ENCODE measurements at regions not wholly inside any gene's neighbourhood (a gene's known extent, or its start where the extent isn't known, plus 50 kb on each side); places are given as distances from the start of the nearest gene placed in this dataset.

- TF ChIP-seq CTCF (conservative IDR thresholded peaks at IDR 0.05; ENCODE audit: low read depth) = no peak
- ChIA-PET POLR2A (ENCODE audit: low non-redundant PET) (no interaction called here), CTCF (interaction anchor here (1.0 to 2.8 kb wide), 2 partner anchors 10 to 42 kb away, joined by 3 to 16 read pairs; no protein-coding TSS in a partner anchor)
- H3K27ac ChIP-seq = no peak overlapping the region
- no peak for DNase-seq (ENCODE audit: low spot score)
Measured at GRCh38 chr9:105883847-105884246, 189.5 kb downstream of the TMEM38B start.

- TF ChIP-seq CTCF (conservative IDR thresholded peaks at IDR 0.05; ENCODE audit: low read depth) = no peak
- ChIA-PET CTCF (interaction anchor here (0.6 to 2.8 kb wide), 3 partner anchors 9 to 43 kb away, joined by 3 to 16 read pairs (median 3); no protein-coding TSS in a partner anchor), POLR2A (ENCODE audit: low non-redundant PET) (no interaction called here)
- no peak for DNase-seq (ENCODE audit: low spot score)
- H3K27ac ChIP-seq = no peak overlapping the region
Measured at GRCh38 chr9:105884416-105884815, 190.1 kb downstream of the TMEM38B start.

DNA sequence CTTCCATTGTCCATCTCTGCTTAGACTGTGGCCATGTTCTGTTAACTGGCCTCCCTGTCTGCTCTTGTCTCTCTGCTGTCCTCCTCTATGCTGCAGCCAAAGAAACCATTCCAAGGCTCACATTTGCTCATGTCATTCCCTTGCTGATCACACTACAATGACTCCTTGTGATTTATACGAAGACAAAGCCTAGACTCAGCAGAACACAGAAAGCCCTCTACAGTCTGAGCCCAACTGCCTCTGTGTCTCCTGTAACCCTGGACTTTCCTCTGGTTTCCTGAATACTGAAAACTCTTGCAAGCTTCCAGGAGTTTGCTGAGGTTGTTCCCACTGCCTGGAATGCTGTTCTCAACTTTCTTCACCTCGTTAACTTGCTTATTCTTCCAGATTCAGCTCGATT lies 191.8 kb downstream of the TMEM38B start:
- no peak overlapping the region for H3K27ac ChIP-seq
- DNase-seq (ENCODE audit: low spot score) = no peak
- TF ChIP-seq CTCF (conservative IDR thresholded peaks at IDR 0.05; ENCODE audit: low read depth) = no peak
- POLR2A ChIA-PET (ENCODE audit: low non-redundant PET) = no interaction called here
- CTCF ChIA-PET = interaction anchor here (0.6 to 2.8 kb wide), 2 partner anchors 44 to 197 kb away, joined by 3 to 16 read pairs; no protein-coding TSS in a partner anchor

DNA sequence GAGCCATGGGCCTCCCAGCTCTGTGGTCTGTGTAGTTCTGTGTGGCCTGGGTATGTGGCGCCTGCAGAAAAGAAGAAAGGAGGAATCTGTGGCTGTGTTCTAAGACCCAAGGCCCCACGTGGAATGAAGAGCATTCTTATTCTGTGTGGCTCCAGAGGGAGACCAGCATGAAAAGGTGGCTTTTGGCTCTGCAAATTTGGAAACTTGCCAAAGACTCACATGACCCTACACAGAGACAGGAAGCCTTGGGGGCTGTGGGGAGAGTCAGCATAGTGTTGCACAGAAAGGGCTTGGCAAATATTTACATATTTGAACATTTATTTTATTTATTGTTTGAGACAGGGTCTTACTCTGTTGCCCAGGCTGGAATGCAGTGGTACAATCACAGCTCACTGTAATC lies 193.3 kb downstream of the TMEM38B start:
- H3K27ac ChIP-seq = no peak overlapping the region
- ChIA-PET POLR2A (ENCODE audit: low non-redundant PET) (no interaction called here), CTCF (no interaction called here)
- DNase-seq (ENCODE audit: low spot score) = no peak
- TF ChIP-seq CTCF (conservative IDR thresholded peaks at IDR 0.05; ENCODE audit: low read depth) = no peak

DNA sequence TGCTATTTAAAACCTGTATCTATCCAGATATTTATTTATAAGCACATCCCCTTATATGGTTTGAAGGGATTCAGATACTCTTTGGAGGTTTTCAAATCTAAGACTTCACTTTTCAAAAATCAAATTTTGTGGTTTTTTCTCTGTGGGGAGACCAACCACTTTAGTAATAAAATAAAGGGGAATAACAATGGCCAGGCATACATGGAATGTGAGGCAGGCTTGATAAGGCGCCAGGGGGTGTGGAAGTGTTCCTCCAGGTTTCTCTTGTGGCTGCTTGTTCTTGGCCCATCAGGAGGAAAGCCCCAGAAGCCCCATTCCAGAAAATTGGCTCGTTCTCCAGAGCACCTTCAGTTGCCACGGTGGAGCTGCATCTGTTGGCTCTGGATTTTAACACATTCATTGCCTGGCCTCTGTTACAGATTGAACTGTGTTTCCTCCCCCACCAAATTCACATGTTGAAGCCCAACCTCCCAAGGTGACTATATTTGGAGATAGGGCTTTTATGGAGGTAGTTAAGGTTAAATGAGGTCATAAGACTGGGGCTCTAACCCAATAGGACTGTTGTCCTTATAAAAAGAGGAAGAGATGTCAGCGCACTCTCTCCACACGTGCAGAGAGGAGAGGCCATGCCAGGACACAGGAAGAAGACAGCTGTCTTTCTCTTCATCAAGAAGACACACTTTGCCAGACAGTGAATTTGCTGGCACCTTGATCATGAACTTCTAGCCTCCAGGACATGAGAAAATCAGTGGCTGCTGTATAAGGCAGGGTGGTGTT lies 195.9 kb downstream of the TMEM38B start:
- DNase-seq (ENCODE audit: low spot score) = no peak

GRCh38 chr9:105900123-105900522 lies 205.8 kb downstream of the TMEM38B start:
- no peak overlapping the region for H3K27ac ChIP-seq
- no peak for DNase-seq (ENCODE audit: low spot score)
- POLR2A ChIA-PET (ENCODE audit: low non-redundant PET) = no interaction called here
- CTCF ChIA-PET = interaction anchor here (0.6 kb wide), 1 partner anchor 663 kb away, joined by 3 read pairs; no protein-coding TSS in a partner anchor
- TF ChIP-seq CTCF (conservative IDR thresholded peaks at IDR 0.05; ENCODE audit: low read depth) = no peak

More for the DNA sequence above, 195.9 kb downstream of the TMEM38B start:
- no peak overlapping the region for H3K27ac ChIP-seq
- ChIA-PET CTCF (interaction anchor here (0.7 kb wide), 1 partner anchor 50 kb away, joined by 3 read pairs; no protein-coding TSS in a partner anchor), POLR2A (ENCODE audit: low non-redundant PET) (no interaction called here)
- no peak for TF ChIP-seq CTCF (conservative IDR thresholded peaks at IDR 0.05; ENCODE audit: low read depth)
